SK-N-SH (cell line): ENCODE measurements at regions not wholly inside any gene's neighbourhood (a gene's known extent, or its start where the extent isn't known, plus 50 kb on each side); places are given as distances from the start of the nearest gene placed in this dataset.
"Not testable (repeated sequence)": the region's sequence is repeated elsewhere in the genome, so short reads cannot be mapped to it uniquely, and the experiment has no call there.

Experiments used
- CTCF ChIA-PET: fragments of 300-600, 350-600 bp; formaldehyde crosslinking; extraction: SDS; loops from one replicate; lab custom pipeline; 2021; lab: Yijun Ruan, JAX
- POLR2A ChIA-PET: fragments of 350-600 bp; sonication (Branson Sonifier 250); formaldehyde crosslinking; extraction: SDS; loops from one replicate; lab custom pipeline; 2020; ENCODE audit warnings: antibody characterized with exemption, inconsistent platforms; lab: Yijun Ruan, JAX
- DNase-seq: peaks from one replicate; pipeline ENCODE4 v3.0.0; 2012
- H2AFZ ChIP-seq: fragments of 200-600 bp; sonication (generic); 2 replicates; pipeline ENCODE4 v1.8.1; 2016; ENCODE audit warnings: antibody characterized with exemption, mild to moderate bottlenecking, low read depth
- H3F3A ChIP-seq: fragments of 200-600 bp; sonication (generic); replicated peaks from 2 replicates; pipeline ENCODE3; 2016; ENCODE audit warnings: antibody characterized with exemption, mild to moderate bottlenecking; ENCODE audit not compliant: insufficient read depth
- H3K27ac ChIP-seq, 2 experiments: fragments of 200-500 bp in 1 of 2; fragments of 200-600 bp in 1 of 2; sonication (Bioruptor generic) in 1 of 2; sonication (generic), shearing (Covaris generic) in 1 of 2; 2 replicates each; pipeline versions ENCODE4 v1.5.1 to v1.6.1; 2014 to 2016; ENCODE audit warnings: low read depth in 2 of 2, inconsistent platforms in 1 of 2, low read length in 1 of 2, mild to moderate bottlenecking in 1 of 2, mixed read lengths in 1 of 2
- H3K27me3 ChIP-seq: fragments of 200-600 bp; sonication (generic), shearing (Covaris generic); 2 replicates; pipeline ENCODE4 v1.6.1; 2016; ENCODE audit warnings: mixed run types; ENCODE audit not compliant: insufficient read depth
- H3K36me3 ChIP-seq, 2 experiments: fragments of 200-500 bp in 1 of 2; fragments of 200-600 bp in 1 of 2; sonication (Bioruptor generic) in 1 of 2; sonication (generic) in 1 of 2; replicated peaks in 1 of 2; 2 replicates each; pipeline versions ENCODE3 to v1.5.1; 2014 to 2016; ENCODE audit warnings: low read length in 1 of 2, mild to moderate bottlenecking in 1 of 2; ENCODE audit not compliant: insufficient read depth in 2 of 2, control insufficient read depth in 1 of 2
- H3K4me1 ChIP-seq, 2 experiments: fragments of 200-500 bp in 1 of 2; fragments of 200-600 bp in 1 of 2; sonication (Bioruptor generic) in 1 of 2; sonication (generic), shearing (Covaris generic) in 1 of 2; 2 replicates each; pipeline versions ENCODE4 v1.5.1 to v1.6.1; 2014 to 2016; ENCODE audit warnings: low read depth in 1 of 2, low read length in 1 of 2, mixed run types in 1 of 2; ENCODE audit not compliant: insufficient read depth in 2 of 2, control insufficient read depth in 1 of 2
- H3K4me2 ChIP-seq: fragments of 200-600 bp; sonication (generic), shearing (Covaris generic); 2 replicates; pipeline ENCODE4 v1.6.1; 2017; ENCODE audit warnings: mixed run types
- H3K4me3 ChIP-seq, 2 experiments: fragments of 200-500 bp in 1 of 2; fragments of 200-600 bp in 1 of 2; sonication (Bioruptor generic) in 1 of 2; sonication (generic), shearing (Covaris generic) in 1 of 2; 2 replicates each; pipeline versions ENCODE4 v1.5.1 to v1.8.1; 2014 to 2016; ENCODE audit warnings: low read depth in 2 of 2, inconsistent platforms in 1 of 2, low read length in 1 of 2, mild to moderate bottlenecking in 1 of 2, mixed read lengths in 1 of 2, moderate library complexity in 1 of 2
- H3K79me2 ChIP-seq: fragments of 200-600 bp; sonication (generic); 2 replicates; pipeline ENCODE4 v1.8.1; 2017; ENCODE audit warnings: mild to moderate bottlenecking; ENCODE audit not compliant: insufficient read depth
- H3K9ac ChIP-seq: fragments of 200-600 bp; sonication (generic); 2 replicates; pipeline ENCODE4 v1.6.1; 2017; ENCODE audit warnings: mixed run types
- H3K9me2 ChIP-seq: fragments of 200-600 bp; sonication (generic); 2 replicates; pipeline ENCODE4 v1.6.1; 2017; ENCODE audit warnings: mixed run types
- H3K9me3 ChIP-seq: fragments of 200-600 bp; sonication (generic); 2 replicates; pipeline ENCODE4 v1.6.1; 2017; ENCODE audit warnings: mixed run types, mild to moderate bottlenecking, moderate library complexity
- H4K20me1 ChIP-seq: fragments of 200-600 bp; sonication (generic); 2 replicates; pipeline ENCODE4 v1.6.1; 2017; ENCODE audit warnings: mild to moderate bottlenecking, mixed run types; ENCODE audit not compliant: insufficient read depth
- CHD2 ChIP-seq: fragments of 150-350 bp; IDR thresholded peaks from 2 replicates; pipeline ENCODE4 v1.6.1; 2018; ENCODE audit warnings: low read length; ENCODE audit not compliant: partially characterized antibody
- EP300 ChIP-seq, 2 experiments: IDR thresholded peaks; 2 replicates each; pipeline versions ENCODE4 v1.4.0 to v1.6.1; 2012; ENCODE audit warnings: borderline replicate concordance in 1 of 2, low read depth in 1 of 2, low read length in 1 of 2
- FOXJ3 ChIP-seq: sonication (generic); formaldehyde crosslinking; IDR thresholded peaks from 2 replicates; pipeline ENCODE4 v1.5.1; 2020; ENCODE audit warnings: mild to moderate bottlenecking, missing genetic modification reagents
- FOXM1 ChIP-seq: IDR thresholded peaks from 2 replicates; pipeline ENCODE4 v1.4.0; 2012; ENCODE audit warnings: low read depth, mild to moderate bottlenecking
- GATA2 ChIP-seq: sonication (generic); formaldehyde crosslinking; IDR thresholded peaks from 2 replicates; pipeline ENCODE4 v1.5.0; 2020; ENCODE audit warnings: mild to moderate bottlenecking, missing genetic modification reagents
- JUND ChIP-seq: IDR thresholded peaks from 2 replicates; pipeline ENCODE4 v1.4.0; 2012
- MAX ChIP-seq: IDR thresholded peaks from 2 replicates; pipeline ENCODE4 v1.4.0; 2012; ENCODE audit warnings: low read depth
- MEF2A ChIP-seq: IDR thresholded peaks from 2 replicates; pipeline ENCODE4 v1.4.0; 2012; ENCODE audit warnings: low read depth, borderline replicate concordance
- NFIC ChIP-seq: IDR thresholded peaks from 2 replicates; pipeline ENCODE4 v1.4.0; 2012; ENCODE audit warnings: borderline replicate concordance
- NRF1 ChIP-seq: IDR thresholded peaks from 2 replicates; pipeline ENCODE4 v1.6.1; 2012; ENCODE audit warnings: low read depth, mild to moderate bottlenecking, low read length
- PBX3 ChIP-seq: IDR thresholded peaks from 2 replicates; pipeline ENCODE4; 2012
- REST ChIP-seq: IDR thresholded peaks from 2 replicates; pipeline ENCODE4 v1.6.1; 2012; ENCODE audit warnings: mild to moderate bottlenecking, low read depth, low read length, moderate library complexity
- RXRA ChIP-seq: IDR thresholded peaks from 2 replicates; pipeline ENCODE4 v1.4.0; 2012; ENCODE audit warnings: low read depth, mild to moderate bottlenecking, borderline replicate concordance
- TCF12 ChIP-seq: IDR thresholded peaks from 2 replicates; pipeline ENCODE4 v1.4.0; 2012
- YY1 ChIP-seq: IDR thresholded peaks from 2 replicates; pipeline ENCODE4 v1.4.0; 2012; ENCODE audit warnings: low read depth, mild to moderate bottlenecking
- ZBTB33 ChIP-seq: IDR thresholded peaks from 2 replicates; pipeline ENCODE4 v1.4.0; 2012; ENCODE audit warnings: low read depth, borderline replicate concordance
- WGBS: methylation state at CpG from one replicate; pipeline ENCODE4 v1.1.6; 2017; ENCODE audit warnings: low lambda C conversion rate; 5-methylcytosine and 5-hydroxymethylcytosine counted together

- Histone ChIP-seq H3K36me3 (no peaks in the 10 kb centered on the region), H3K4me1 (no peaks in the 10 kb centered on the region), H3K27ac (no peak overlapping the region), H3K9ac (no peak overlapping the region), H3K9me2 (no peaks in the 10 kb centered on the region), H3K27me3 (peaks cover 59% of the 10 kb centered on the region)
- WGBS: 28% methylated on average over 9 of the region's 9 CpGs
- TF ChIP-seq EP300 (IDR thresholded peaks at IDR 0.05; ENCODE audit: borderline replicate concordance in 1 of 2, low read depth in 1 of 2, low read length in 1 of 2) (no peak), CHD2 (no peak), FOXM1 (no peak), GATA2 (CRISPR knock-in tag) (no peak), FOXJ3 (CRISPR knock-in tag) (no peak), MEF2A (no peak)
- TF ChIP-seq, all 33 proteins: peak for 0
- Histone ChIP-seq H4K20me1 (no peaks in the 10 kb centered on the region), H3K4me3 (no peak overlapping the region), H3K4me2 (no peak overlapping the region), H3F3A (no peaks in the 10 kb centered on the region), H3K79me2 (no peaks in the 10 kb centered on the region), H3K9me3 (no peaks in the 10 kb centered on the region), H2AFZ (no peak overlapping the region)
- CTCF ChIA-PET: no interaction called here
- no peak for DNase-seq
- POLR2A ChIA-PET: no interaction called here
Measured at GRCh38 chr2:113342650-113343049, 63.9 kb upstream of the PAX8 start.

GRCh38 chr2:113341870-113342253 is 63.1 kb upstream of the PAX8 start:
- H3K36me3 ChIP-seq, POLR2A ChIA-PET, H3K27ac ChIP-seq, H3K9me3 ChIP-seq, H3K4me2 ChIP-seq, H3K9ac ChIP-seq, H3K4me1 ChIP-seq, H4K20me1 ChIP-seq, H3F3A ChIP-seq, H3K4me3 ChIP-seq, H2AFZ ChIP-seq, H3K79me2 ChIP-seq, H3K9me2 ChIP-seq, CTCF ChIA-PET, DNase-seq: not testable (repeated sequence)
- 29% methylated on average over 3 of the region's 3 CpGs for WGBS
- H3K27me3 ChIP-seq: peaks cover 66% of the 10 kb centered on the region

GRCh38 chr2:113341191-113341869 is 62.6 kb upstream of the PAX8 start:
- no peaks in the 10 kb centered on the region for H3K9me2 ChIP-seq
- POLR2A ChIA-PET: no interaction called here
- H3K9ac ChIP-seq: no peak overlapping the region
- peaks cover 66% of the 10 kb centered on the region for H3K27me3 ChIP-seq
- no peaks in the 10 kb centered on the region for H4K20me1 ChIP-seq
- 26% methylated on average over 6 of the region's 8 CpGs for WGBS
- no peak overlapping the region for H3K4me3 ChIP-seq
- no peak overlapping the region for H3K4me2 ChIP-seq
- DNase-seq: no peak
- no peaks in the 10 kb centered on the region for H3K9me3 ChIP-seq
- H2AFZ ChIP-seq: no peak overlapping the region
- H3F3A ChIP-seq: no peaks in the 10 kb centered on the region
- no peaks in the 10 kb centered on the region for H3K79me2 ChIP-seq
- CTCF ChIA-PET: interaction anchor here (0.6 kb wide), 1 partner anchor 55 kb away, joined by 3 read pairs; no protein-coding TSS in a partner anchor
- no peaks in the 10 kb centered on the region for H3K36me3 ChIP-seq
- H3K27ac ChIP-seq: no peak overlapping the region
- no peaks in the 10 kb centered on the region for H3K4me1 ChIP-seq
- TF ChIP-seq TCF12 (no peak), RXRA (no peak), REST (no peak), PBX3 (no peak), ZBTB33 (no peak), FOXJ3 (CRISPR knock-in tag) (no peak), JUND (no peak), MAX (no peak), YY1 (no peak), NRF1 (no peak), NFIC (no peak)
